ENCODE measurements at regions not wholly inside any gene's neighbourhood (a gene's known extent, or its start where the extent isn't known, plus 50 kb on each side); places are given as distances from the start of the nearest gene placed in this dataset.

DNA sequence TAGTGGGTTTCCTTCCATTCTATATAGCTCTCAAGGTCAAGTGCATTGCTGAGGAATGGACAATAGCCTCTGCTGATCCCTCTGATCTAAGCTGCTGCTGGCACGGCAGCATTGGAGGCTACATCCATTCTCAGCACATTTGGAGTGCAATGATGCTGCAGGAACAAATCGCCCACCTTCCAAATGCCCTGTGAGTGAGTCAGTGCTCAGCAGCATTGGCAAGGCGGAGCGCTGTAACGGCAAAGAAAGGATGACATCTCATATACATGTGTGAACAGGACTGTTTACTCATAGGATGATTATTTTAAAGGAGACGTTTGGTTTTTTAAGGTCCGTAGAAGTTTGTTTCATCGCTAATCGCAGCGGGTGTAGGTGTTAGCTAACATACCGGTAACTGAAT, 408.7 kb downstream of the ARHGEF28 start:
- TF ChIP-seq POLR2A (IDR thresholded peaks at IDR 0.05): no peak
- TF ChIP-seq EP300 (IDR thresholded peaks at IDR 0.05): no peak
- TF ChIP-seq, protein P1, sequence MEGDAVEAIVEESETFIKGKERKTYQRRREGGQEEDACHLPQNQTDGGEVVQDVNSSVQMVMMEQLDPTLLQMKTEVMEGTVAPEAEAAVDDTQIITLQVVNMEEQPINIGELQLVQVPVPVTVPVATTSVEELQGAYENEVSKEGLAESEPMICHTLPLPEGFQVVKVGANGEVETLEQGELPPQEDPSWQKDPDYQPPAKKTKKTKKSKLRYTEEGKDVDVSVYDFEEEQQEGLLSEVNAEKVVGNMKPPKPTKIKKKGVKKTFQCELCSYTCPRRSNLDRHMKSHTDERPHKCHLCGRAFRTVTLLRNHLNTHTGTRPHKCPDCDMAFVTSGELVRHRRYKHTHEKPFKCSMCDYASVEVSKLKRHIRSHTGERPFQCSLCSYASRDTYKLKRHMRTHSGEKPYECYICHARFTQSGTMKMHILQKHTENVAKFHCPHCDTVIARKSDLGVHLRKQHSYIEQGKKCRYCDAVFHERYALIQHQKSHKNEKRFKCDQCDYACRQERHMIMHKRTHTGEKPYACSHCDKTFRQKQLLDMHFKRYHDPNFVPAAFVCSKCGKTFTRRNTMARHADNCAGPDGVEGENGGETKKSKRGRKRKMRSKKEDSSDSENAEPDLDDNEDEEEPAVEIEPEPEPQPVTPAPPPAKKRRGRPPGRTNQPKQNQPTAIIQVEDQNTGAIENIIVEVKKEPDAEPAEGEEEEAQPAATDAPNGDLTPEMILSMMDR (IDR thresholded peaks at IDR 0.05): no peak
- TF ChIP-seq POLR2AphosphoS5 (IDR thresholded peaks at IDR 0.05): no peak
- no peak overlapping the region for H3K4me3 ChIP-seq
- no peaks in the 10 kb centered on the region for H3K36me3 ChIP-seq
- DNase-seq (ENCODE audit: low spot score in 2 of 2): no peak
- H3K27me3 ChIP-seq: no peaks in the 10 kb centered on the region
- WGBS: 48% methylated on average over 11 of the region's 11 CpGs
- H3K9me3 ChIP-seq: no peaks in the 10 kb centered on the region
- H3K27ac ChIP-seq: peak overlapping the region; percentile 34
- H3K4me1 ChIP-seq: peaks cover 14% of the 10 kb centered on the region

GRCh38 chr5:74032617-74033016, 406.6 kb downstream of the ARHGEF28 start:
- Histone ChIP-seq H3K4me3 (no peak overlapping the region), H3K36me3 (no peaks in the 10 kb centered on the region), H3K27ac (no peak overlapping the region), H3K27me3 (no peaks in the 10 kb centered on the region), H3K9me3 (no peaks in the 10 kb centered on the region), H3K4me1 (peaks cover 14% of the 10 kb centered on the region)
- WGBS: 82% methylated on average over 1 of the region's 1 CpG
- DNase-seq (ENCODE audit: low spot score in 2 of 2): no peak
- no peak for TF ChIP-seq POLR2A (IDR thresholded peaks at IDR 0.05)
- TF ChIP-seq POLR2AphosphoS5 (IDR thresholded peaks at IDR 0.05): no peak
- TF ChIP-seq, protein P1 (IDR thresholded peaks at IDR 0.05): no peak
- no peak for TF ChIP-seq EP300 (IDR thresholded peaks at IDR 0.05)

DNA sequence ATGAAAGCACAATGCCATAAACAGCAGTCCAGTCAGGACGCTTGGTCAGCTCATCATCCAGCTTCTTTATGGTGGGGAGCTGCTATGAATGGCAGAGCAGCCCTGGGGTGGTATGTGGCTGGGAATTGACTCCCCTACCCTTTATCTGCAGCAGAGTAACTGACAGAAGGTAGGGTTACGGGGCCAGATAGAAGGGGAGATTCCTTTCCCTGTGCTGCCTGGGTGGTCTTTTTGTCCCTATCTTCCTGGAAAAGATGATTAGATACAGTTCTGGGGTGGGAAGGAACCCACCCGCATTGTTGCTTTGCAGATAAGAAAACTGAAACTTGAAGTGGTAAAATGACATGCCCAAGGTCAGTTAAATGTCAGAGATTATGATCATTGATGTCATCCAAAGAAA, 405.5 kb downstream of the ARHGEF28 start:
- H3K9me3 ChIP-seq: no peaks in the 10 kb centered on the region
- H3K4me3 ChIP-seq: no peak overlapping the region
- H3K27ac ChIP-seq: no peak overlapping the region
- peaks cover 14% of the 10 kb centered on the region for H3K4me1 ChIP-seq
- DNase-seq (ENCODE audit: low spot score in 2 of 2): no peak
- no peaks in the 10 kb centered on the region for H3K27me3 ChIP-seq
- no peaks in the 10 kb centered on the region for H3K36me3 ChIP-seq
- TF ChIP-seq POLR2AphosphoS5 (IDR thresholded peaks at IDR 0.05) (no peak), EP300 (IDR thresholded peaks at IDR 0.05) (no peak), POLR2A (IDR thresholded peaks at IDR 0.05) (no peak)
- TF ChIP-seq, protein P1 (IDR thresholded peaks at IDR 0.05): no peak
- 91% methylated on average over 3 of the region's 3 CpGs for WGBS

DNA sequence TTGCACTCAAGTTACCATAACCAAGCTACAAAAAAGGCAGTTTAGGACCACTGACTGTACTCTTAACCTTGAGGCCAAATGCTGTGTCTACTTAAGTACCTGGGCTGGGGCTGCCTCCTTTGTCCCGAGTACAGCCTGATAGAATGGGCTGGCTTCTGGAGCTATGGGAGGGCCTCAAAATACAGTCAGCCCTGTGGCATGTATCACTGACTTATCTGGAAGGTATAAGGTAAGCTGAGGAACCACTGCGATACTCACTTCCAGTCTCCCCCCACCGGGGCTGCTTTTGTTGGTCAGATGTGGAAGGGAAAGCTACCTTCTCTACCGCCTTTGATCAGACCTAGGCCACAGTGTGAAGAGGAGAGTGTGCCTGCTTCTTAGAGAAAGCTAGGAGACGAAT, 404.8 kb downstream of the ARHGEF28 start:
- WGBS: 95% methylated on average over 5 of the region's 5 CpGs
- no peak overlapping the region for H3K27ac ChIP-seq
- peaks cover 12% of the 10 kb centered on the region for H3K4me1 ChIP-seq
- no peak for DNase-seq (ENCODE audit: low spot score in 2 of 2)
- no peak for TF ChIP-seq POLR2AphosphoS5 (IDR thresholded peaks at IDR 0.05)
- TF ChIP-seq, protein P1 (IDR thresholded peaks at IDR 0.05): no peak
- TF ChIP-seq POLR2A (IDR thresholded peaks at IDR 0.05): no peak
- no peak for TF ChIP-seq EP300 (IDR thresholded peaks at IDR 0.05)
- no peaks in the 10 kb centered on the region for H3K27me3 ChIP-seq
- H3K9me3 ChIP-seq: no peaks in the 10 kb centered on the region
- no peak overlapping the region for H3K4me3 ChIP-seq
- no peaks in the 10 kb centered on the region for H3K36me3 ChIP-seq

DNA sequence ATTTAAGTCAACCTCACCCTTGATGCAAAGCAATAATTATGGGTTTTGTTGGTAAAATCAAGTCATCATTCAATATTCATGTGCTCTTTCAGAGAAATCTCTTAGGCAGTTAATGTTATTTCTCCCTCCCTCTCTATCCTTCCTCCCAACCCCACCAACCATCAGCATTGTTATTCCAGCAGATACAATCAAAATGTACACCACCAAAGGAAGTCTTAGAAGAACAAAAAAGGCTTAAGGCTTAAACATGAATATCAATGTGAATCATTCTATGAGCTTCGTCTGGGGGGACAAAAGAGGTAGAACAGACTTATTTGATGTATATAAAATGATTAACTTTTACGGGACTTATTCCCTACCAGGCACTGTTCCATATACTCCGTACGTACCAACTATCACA, 404.4 kb downstream of the ARHGEF28 start:
- DNase-seq (ENCODE audit: low spot score in 2 of 2): no peak
- no peaks in the 10 kb centered on the region for H3K9me3 ChIP-seq
- H3K36me3 ChIP-seq: no peaks in the 10 kb centered on the region
- TF ChIP-seq POLR2A (IDR thresholded peaks at IDR 0.05) (no peak), POLR2AphosphoS5 (IDR thresholded peaks at IDR 0.05) (no peak), EP300 (IDR thresholded peaks at IDR 0.05) (no peak)
- TF ChIP-seq, protein P1 (IDR thresholded peaks at IDR 0.05): no peak
- WGBS: 94% methylated on average over 4 of the region's 4 CpGs
- no peaks in the 10 kb centered on the region for H3K27me3 ChIP-seq
- H3K4me1 ChIP-seq: peaks cover 7% of the 10 kb centered on the region
- H3K4me3 ChIP-seq: no peak overlapping the region
- H3K27ac ChIP-seq: no peak overlapping the region
